Sigmoid colon (tissue), 6 donors: ENCODE measurements at regions not wholly inside any gene's neighbourhood (a gene's known extent, or its start where the extent isn't known, plus 50 kb on each side); places are given as distances from the start of the nearest gene placed in this dataset.

Experiments
- DNase-seq: peaks from one replicate; pipeline ENCODE4 v3.0.0-alpha.2; 2019
- H3K27ac ChIP-seq, 4 donors: fragments of 200-600 bp; sonication (generic); one replicate each; pipeline ENCODE4 v1.5.1; 2016 to 2019; ENCODE audit warnings: mild to moderate bottlenecking in 1 of 4
- H3K27me3 ChIP-seq, 3 donors: fragments of 200-600 bp; sonication (generic); one replicate each; pipeline ENCODE4 v1.5.1; 2019; ENCODE audit warnings: mild to moderate bottlenecking in 1 of 3
- H3K36me3 ChIP-seq, 4 donors: fragments of 200-600 bp; sonication (generic); one replicate each; pipeline ENCODE4 v1.5.1; 2016 to 2019
- H3K4me1 ChIP-seq, 4 donors: fragments of 200-600 bp; sonication (generic); one replicate each; pipeline ENCODE4 v1.5.1; 2017 to 2019
- H3K4me3 ChIP-seq, 4 donors: fragments of 200-600 bp; sonication (generic); one replicate each; pipeline ENCODE4 v1.5.1; 2017 to 2019; ENCODE audit warnings: mild to moderate bottlenecking in 2 of 4, moderate library complexity in 1 of 4
- H3K9me3 ChIP-seq, 4 donors: fragments of 200-600 bp in 3 of 4; sonication (generic) in 3 of 4; one replicate each; pipeline versions ENCODE4 v1.5.1 to v1.6.1; 2013 to 2019
- CTCF ChIP-seq, 4 experiments: fragments of 450-650 bp in 3 of 4; fragments of 200-600 bp in 1 of 4; IDR thresholded peaks; one replicate each; pipeline ENCODE4 v1.5.1; 2016 to 2019; ENCODE audit warnings: antibody characterized with exemption in 4 of 4, mild to moderate bottlenecking in 3 of 4, moderate library complexity in 2 of 4
- EP300 ChIP-seq, 4 donors: sonication (generic); formaldehyde crosslinking; IDR thresholded peaks; one replicate each; pipeline ENCODE4 v1.6.1; 2017; ENCODE audit warnings: antibody characterized with exemption in 4 of 4
- POLR2A ChIP-seq, 2 donors: fragments of 450-650 bp; IDR thresholded peaks; one replicate each; pipeline ENCODE4 v1.6.1; 2016; ENCODE audit warnings: antibody characterized with exemption in 2 of 2, mild to moderate bottlenecking in 2 of 2, moderate library complexity in 2 of 2
- POLR2AphosphoS5 ChIP-seq, 4 donors: sonication (generic); formaldehyde crosslinking; IDR thresholded peaks; one replicate each; pipeline ENCODE4 v1.6.1; 2017; ENCODE audit warnings: antibody characterized with exemption in 4 of 4
- WGBS, 2 donors: extraction: QIAGEN DNeasy Blood & Tissue Kit; methylation state at CpG; one replicate each; pipeline ENCODE4 v1.1.7; 2013; 5-methylcytosine and 5-hydroxymethylcytosine counted together
- intact Hi-C: fragments of 100-400 bp; cut with DNase I; formaldehyde crosslinking; loops from one replicate; pipeline ENCODE4 v1.15.1; 2023
- donor health status: healthy with polysubstance abuse.
- donor health status: healthy.

- TF ChIP-seq POLR2AphosphoS5 (IDR thresholded peaks at IDR 0.05) (no peak), CTCF (IDR thresholded peaks at IDR 0.05) (no peak), EP300 (IDR thresholded peaks at IDR 0.05) (no peak), POLR2A (IDR thresholded peaks at IDR 0.05) (no peak)
- H3K36me3 ChIP-seq: no peaks in the 10 kb centered on the region
- H3K9me3 ChIP-seq: peaks cover 0 to 2% (median 0%) of the 10 kb centered on the region in 4 donors
- no peaks in the 10 kb centered on the region for H3K4me1 ChIP-seq
- no peak overlapping the region for H3K4me3 ChIP-seq
- no peaks in the 10 kb centered on the region for H3K27me3 ChIP-seq
- no peak overlapping the region for H3K27ac ChIP-seq
- intact Hi-C loops: no loop called here
- no peak for DNase-seq
Observed at GRCh38 chr7:94823947-94824346, 83.4 kb upstream of the PPP1R9A start.

GRCh38 chr7:94829987-94830386 is 77.4 kb upstream of the PPP1R9A start:
- no peaks in the 10 kb centered on the region for H3K36me3 ChIP-seq
- no peak for TF ChIP-seq POLR2A (IDR thresholded peaks at IDR 0.05)
- TF ChIP-seq POLR2AphosphoS5 (IDR thresholded peaks at IDR 0.05): no peak
- no peak for TF ChIP-seq CTCF (IDR thresholded peaks at IDR 0.05)
- no peak for TF ChIP-seq EP300 (IDR thresholded peaks at IDR 0.05)
- H3K27me3 ChIP-seq: no peaks in the 10 kb centered on the region
- H3K9me3 ChIP-seq: no peaks in the 10 kb centered on the region
- H3K27ac ChIP-seq: no peak overlapping the region
- intact Hi-C loops: no loop called here
- 95 to 96% methylated on average over 4 of the region's 4 CpGs for WGBS, 2 donors
- H3K4me3 ChIP-seq: no peak overlapping the region
- no peaks in the 10 kb centered on the region for H3K4me1 ChIP-seq
- DNase-seq: no peak

DNA sequence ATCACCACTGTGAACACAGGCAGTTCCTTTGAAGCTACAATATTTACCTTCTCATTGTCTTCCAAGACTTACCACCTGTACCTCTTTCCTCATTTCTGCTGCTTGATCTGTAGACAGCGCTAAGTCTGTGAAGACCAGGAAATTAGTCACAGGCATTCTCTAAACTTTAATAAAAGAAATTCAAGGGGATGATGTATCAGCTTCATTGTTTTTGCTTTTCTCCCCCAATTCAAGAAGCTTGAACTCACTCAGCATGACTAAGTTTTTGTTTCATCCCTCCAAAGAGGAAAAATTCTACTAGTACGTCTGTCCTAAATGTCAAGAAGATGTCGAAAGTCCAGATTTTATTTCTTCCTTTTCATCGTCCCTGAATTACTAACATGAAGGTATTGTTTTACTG is 75.3 kb upstream of the PPP1R9A start:
- Histone ChIP-seq H3K27me3 (no peaks in the 10 kb centered on the region), H3K36me3 (no peaks in the 10 kb centered on the region), H3K27ac (no peak overlapping the region), H3K9me3 (peaks cover 0 to 2% (median 0%) of the 10 kb centered on the region in 4 donors), H3K4me3 (no peak overlapping the region), H3K4me1 (no peaks in the 10 kb centered on the region)
- DNase-seq: no peak
- intact Hi-C loops: no loop called here
- WGBS, 2 donors: 85 to 88% methylated on average over 4 of the region's 4 CpGs
- no peak for TF ChIP-seq POLR2A (IDR thresholded peaks at IDR 0.05)
- no peak for TF ChIP-seq EP300 (IDR thresholded peaks at IDR 0.05)
- TF ChIP-seq POLR2AphosphoS5 (IDR thresholded peaks at IDR 0.05): no peak
- TF ChIP-seq CTCF (IDR thresholded peaks at IDR 0.05): no peak

DNA sequence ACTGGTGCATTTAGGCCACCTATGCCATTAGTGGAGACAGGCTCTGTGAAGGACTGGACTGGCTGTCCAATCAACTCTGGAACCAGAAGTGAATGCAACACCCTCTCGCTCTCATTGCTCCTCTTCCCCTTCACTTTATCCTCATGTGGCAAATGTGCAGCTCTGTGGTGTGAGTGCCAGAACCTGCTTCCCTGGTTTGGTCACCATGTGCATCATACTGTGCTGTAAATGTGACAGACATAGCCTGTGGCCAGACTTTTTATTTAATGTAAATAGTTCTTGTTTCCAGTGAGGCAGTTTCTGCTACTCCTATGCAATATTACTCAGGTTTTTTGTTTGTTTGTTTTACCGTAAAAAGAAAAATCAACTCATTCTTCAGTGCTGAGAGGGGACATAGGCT is 73.0 kb upstream of the PPP1R9A start:
- Histone ChIP-seq H3K4me3 (no peak overlapping the region), H3K4me1 (no peaks in the 10 kb centered on the region), H3K9me3 (peaks cover 0 to 8% (median 5%) of the 10 kb centered on the region in 4 donors), H3K27me3 (no peaks in the 10 kb centered on the region), H3K27ac (no peak overlapping the region), H3K36me3 (no peaks in the 10 kb centered on the region)
- 85 to 94% methylated on average over 2 of the region's 2 CpGs for whole genome bisulfite sequencing, 2 donors
- intact Hi-C loops: no loop called here
- TF ChIP-seq EP300 (IDR thresholded peaks at IDR 0.05): no peak
- TF ChIP-seq CTCF (IDR thresholded peaks at IDR 0.05): no peak
- TF ChIP-seq POLR2A (IDR thresholded peaks at IDR 0.05): no peak
- TF ChIP-seq POLR2AphosphoS5 (IDR thresholded peaks at IDR 0.05): no peak
- no peak for DNase-seq

DNA sequence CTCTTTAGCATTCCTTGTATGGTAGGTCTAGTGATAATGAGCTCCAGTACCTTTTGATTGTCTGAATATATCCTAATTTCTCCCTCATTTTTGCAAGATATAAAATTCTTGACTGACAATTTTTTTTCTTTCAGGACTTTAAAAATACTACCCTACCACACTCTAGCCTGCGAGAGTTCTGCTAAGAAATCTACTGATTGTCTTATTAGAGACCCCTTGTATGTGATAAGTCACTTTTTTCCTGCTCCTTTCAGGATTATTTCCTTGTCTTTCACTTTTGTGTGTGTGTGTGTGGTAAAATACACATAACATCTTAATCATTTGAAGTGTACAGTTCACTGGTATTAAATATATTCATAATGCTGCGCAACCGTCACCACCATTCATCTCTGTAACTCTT is 68.7 kb upstream of the PPP1R9A start:
- Histone ChIP-seq H3K4me1 (no peaks in the 10 kb centered on the region), H3K9me3 (peaks cover 3 to 21% (median 10%) of the 10 kb centered on the region in 4 donors), H3K27me3 (no peaks in the 10 kb centered on the region), H3K36me3 (no peaks in the 10 kb centered on the region), H3K27ac (no peak overlapping the region), H3K4me3 (no peak overlapping the region)
- 94 to 98% methylated on average over 3 of the region's 3 CpGs for WGBS, 2 donors
- TF ChIP-seq CTCF (IDR thresholded peaks at IDR 0.05) (no peak), POLR2AphosphoS5 (IDR thresholded peaks at IDR 0.05) (no peak), POLR2A (IDR thresholded peaks at IDR 0.05) (no peak), EP300 (IDR thresholded peaks at IDR 0.05) (no peak)
- intact Hi-C loops: no loop called here
- DNase-seq: no peak
